ENCODE measurements at regions not wholly inside any gene's neighbourhood (a gene's known extent, or its start where the extent isn't known, plus 50 kb on each side); places are given as distances from the start of the nearest gene placed in this dataset.

GRCh38 chr5:27700526-27700925 lies 662.1 kb upstream of the CDH9 start:
- DNase-seq (ENCODE audit: missing footprints) (no peak), ATAC-seq (no peak)
- intact Hi-C loops (cut with DNase I): no loop called here

DNA sequence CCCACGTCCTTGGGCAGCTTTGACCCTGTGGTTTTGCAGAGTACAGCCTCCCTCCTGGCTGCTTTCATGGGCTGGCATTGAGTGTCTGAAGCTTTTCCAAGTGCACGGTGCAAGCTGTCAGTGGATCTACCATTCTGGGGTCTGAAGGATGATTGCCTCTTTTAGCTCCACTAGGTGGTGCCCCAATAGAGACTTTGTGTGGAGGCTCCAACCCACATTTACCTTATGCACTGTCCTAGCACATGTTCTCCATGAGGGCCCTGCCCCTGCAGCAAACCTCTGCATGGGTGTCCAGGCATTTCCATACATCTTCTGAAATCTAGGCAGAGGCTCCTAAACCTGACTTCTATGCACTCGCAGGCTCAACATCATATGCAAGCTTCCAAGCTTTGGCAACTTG lies 644.2 kb upstream of the CDH9 start:
- ATAC-seq (no peak), DNase-seq (ENCODE audit: missing footprints) (no peak)
- intact Hi-C loops (cut with DNase I): no loop called here

- ATAC-seq (no peak), DNase-seq (ENCODE audit: missing footprints) (no peak)
- intact Hi-C loops (cut with DNase I): no loop called here
Observed at GRCh38 chr5:27652505-27652904, 614.1 kb upstream of the CDH9 start.

- ATAC-seq (no peak), DNase-seq (ENCODE audit: missing footprints) (no peak)
- intact Hi-C loops (cut with DNase I): no loop called here
Observed at GRCh38 chr5:27639005-27639612, 600.7 kb upstream of the CDH9 start.

DNA sequence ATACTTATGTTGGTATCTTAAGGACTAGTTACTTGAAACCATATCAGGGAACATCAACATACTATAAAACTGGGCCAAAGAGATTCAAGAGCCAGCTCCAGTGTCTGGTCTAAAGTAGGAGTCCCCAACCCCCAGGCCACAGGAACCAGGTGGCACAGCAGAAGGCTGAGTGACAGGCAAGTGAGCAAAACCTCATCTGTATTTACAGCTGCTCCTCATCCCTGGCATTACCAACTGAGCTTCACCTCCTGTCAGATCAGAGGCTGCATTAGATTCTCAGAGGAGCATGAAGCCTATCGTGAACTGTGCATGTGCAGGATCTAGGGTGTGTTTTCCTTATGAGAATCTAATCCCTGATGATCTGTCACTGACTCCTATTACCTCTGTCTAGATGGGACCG lies 581.6 kb upstream of the CDH9 start:
- no peak for DNase-seq (ENCODE audit: missing footprints)
- ATAC-seq: no peak
- intact Hi-C loops (cut with DNase I): no loop called here

GRCh38 chr5:27612161-27612560 lies 573.8 kb upstream of the CDH9 start:
- intact Hi-C loops (cut with DNase I): no loop called here
- DNase-seq (ENCODE audit: missing footprints): no peak
- no peak for ATAC-seq

DNA sequence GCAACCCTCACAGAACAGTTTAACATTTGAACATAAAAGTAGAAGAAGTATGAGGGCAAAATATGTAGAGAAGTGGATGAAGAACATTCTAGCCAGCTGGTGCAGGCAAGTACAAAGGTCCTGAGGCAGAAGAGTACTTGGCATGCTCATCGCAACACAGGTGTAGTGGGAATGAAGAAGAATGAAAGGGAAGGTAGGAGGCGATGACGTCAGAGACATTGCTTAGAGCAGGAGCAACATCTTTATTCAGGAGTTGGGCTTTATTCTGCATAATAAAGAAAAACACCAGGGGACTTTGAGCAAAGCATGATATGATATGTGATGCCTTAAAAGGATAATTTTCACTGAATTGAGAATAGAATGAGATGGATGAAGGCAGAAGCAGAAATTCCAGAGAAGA lies 570.6 kb upstream of the CDH9 start:
- intact Hi-C loops (cut with DNase I): no loop called here
- DNase-seq (ENCODE audit: missing footprints) (no peak), ATAC-seq (no peak)

DNA sequence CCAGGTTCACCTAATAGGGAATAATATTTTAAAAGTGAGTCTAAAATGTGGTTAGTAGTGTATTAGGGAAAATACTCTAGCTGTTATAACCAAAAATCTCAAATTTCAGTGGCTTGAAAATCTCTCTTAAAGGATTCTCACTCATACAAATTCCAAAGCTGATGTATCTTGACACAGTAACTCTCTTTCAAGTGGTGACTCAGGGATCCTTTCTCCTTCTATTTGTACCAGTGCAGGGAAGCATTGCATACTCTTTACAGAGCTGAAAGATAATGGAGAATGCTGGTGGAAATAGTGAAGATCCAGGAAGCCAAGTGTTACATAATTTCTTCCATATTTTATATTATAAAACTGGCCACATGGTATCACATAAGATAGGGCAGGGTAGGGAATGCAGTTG lies 560.2 kb upstream of the CDH9 start:
- DNase-seq (ENCODE audit: missing footprints) (no peak), ATAC-seq (no peak)
- intact Hi-C loops (cut with DNase I): no loop called here

- intact Hi-C loops (cut with DNase I): no loop called here
- DNase-seq (ENCODE audit: missing footprints) (no peak), ATAC-seq (no peak)
Observed at GRCh38 chr5:27594141-27594540, 555.8 kb upstream of the CDH9 start.

- ATAC-seq: no peak
- no peak for DNase-seq (ENCODE audit: missing footprints)
- intact Hi-C loops (cut with DNase I): no loop called here
Observed at GRCh38 chr5:27592231-27592630, 553.8 kb upstream of the CDH9 start.

DNA sequence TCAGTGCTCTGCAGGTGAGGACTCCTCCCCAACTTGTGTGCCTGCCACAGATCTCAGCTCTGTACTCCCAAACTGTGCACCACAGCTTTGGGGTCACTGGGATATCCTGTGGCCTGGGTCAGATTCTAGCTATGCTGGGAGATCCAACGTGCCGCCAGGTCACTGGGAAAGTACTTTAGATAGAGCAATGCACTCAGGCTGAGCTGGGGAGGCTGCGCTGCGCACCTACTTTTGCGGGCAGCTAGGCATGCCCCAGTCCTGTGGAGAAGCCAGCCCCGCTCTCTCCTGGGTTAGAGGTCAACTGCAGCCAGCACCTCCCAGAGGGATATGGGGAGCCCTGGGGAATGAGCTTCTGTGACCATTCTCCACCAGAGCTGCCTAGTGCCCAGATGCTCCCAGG lies 552.1 kb upstream of the CDH9 start:
- DNase-seq (ENCODE audit: missing footprints): no peak
- no peak for ATAC-seq
- intact Hi-C loops (cut with DNase I): no loop called here

- DNase-seq (ENCODE audit: missing footprints): no peak
Observed at GRCh38 chr5:27578279-27578678, 539.9 kb upstream of the CDH9 start.

GRCh38 chr5:27571681-27572080 lies 533.3 kb upstream of the CDH9 start:
- intact Hi-C loops (cut with DNase I): no loop called here
- ATAC-seq (no peak), DNase-seq (ENCODE audit: missing footprints) (no peak)

More at GRCh38 chr5:27578279-27578678, 539.9 kb upstream of the CDH9 start:
- no peak for ATAC-seq
- intact Hi-C loops (cut with DNase I): no loop called here

DNA sequence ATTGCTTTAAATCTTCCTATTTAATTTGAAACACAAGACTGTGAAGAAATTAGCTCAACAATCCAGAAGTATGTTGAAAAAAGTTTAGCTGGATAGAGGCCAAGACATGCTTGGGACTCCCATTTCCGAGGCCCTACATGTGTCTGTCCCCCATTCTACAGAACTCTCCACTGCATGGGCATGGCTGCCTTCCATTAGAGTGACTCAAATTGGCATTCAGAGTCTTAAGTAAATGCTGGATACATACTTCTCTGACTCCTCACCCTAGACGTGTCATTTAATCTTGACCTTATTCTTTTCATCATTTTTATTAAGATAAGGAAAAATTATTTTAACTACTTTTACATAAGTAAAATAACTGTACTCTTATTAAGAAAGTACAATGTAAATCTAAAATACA lies 530.4 kb upstream of the CDH9 start:
- intact Hi-C loops (cut with DNase I): no loop called here
- DNase-seq (ENCODE audit: missing footprints): no peak
- no peak for ATAC-seq

GRCh38 chr5:27561408-27561807 lies 523.0 kb upstream of the CDH9 start:
- no peak for DNase-seq (ENCODE audit: missing footprints)
- no peak for ATAC-seq

DNA sequence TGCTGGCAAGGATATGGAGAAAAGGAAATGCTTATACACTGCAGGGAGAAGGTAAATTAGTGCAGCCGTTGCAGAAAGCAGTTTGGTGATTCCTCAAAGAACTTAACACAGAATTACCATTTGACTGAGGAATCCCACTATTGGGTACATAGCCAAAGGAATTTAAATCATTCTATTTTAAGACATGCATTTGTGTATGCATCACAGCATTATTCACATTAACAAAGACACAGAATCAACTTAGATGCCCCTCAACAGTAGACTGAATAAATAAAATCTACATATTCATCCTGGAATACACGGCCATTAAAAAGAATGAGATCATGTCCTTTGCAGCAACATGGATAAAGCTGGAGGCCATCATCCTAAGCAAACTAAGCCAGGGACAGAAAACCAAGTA lies 510.1 kb upstream of the CDH9 start:
- ATAC-seq: no peak
- intact Hi-C loops (cut with DNase I): no loop called here

More at GRCh38 chr5:27561408-27561807, 523.0 kb upstream of the CDH9 start:
- intact Hi-C loops (cut with DNase I): no loop called here

GRCh38 chr5:27535031-27535557 lies 496.7 kb upstream of the CDH9 start:
- DNase-seq (ENCODE audit: missing footprints) (no peak), ATAC-seq (no peak)
- intact Hi-C loops (cut with DNase I): no loop called here

More for the DNA sequence above, 510.1 kb upstream of the CDH9 start:
- DNase-seq (ENCODE audit: missing footprints): no peak

GRCh38 chr5:27532305-27532704 lies 493.9 kb upstream of the CDH9 start:
- DNase-seq (ENCODE audit: missing footprints) (no peak), ATAC-seq (no peak)
- intact Hi-C loops (cut with DNase I): no loop called here

DNA sequence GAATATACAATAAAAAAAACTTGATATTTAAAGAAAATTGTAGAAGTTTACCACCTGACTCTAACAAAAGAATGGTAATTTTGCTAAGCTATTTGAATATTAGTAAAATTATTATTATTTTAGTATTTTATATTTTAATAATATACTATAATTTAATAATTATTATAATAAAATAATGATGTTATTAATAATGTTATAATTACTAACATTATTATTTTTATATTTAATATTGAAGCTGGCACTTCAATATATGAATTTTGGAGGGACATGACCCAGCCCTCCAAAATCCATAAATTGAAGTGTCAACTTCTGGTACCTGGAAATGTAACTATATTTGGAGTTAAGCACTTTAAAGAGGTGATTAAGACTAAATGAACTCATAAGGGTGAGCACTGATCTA lies 486.1 kb upstream of the CDH9 start:
- intact Hi-C loops (cut with DNase I): no loop called here
- ATAC-seq (no peak), DNase-seq (ENCODE audit: missing footprints) (no peak)

DNA sequence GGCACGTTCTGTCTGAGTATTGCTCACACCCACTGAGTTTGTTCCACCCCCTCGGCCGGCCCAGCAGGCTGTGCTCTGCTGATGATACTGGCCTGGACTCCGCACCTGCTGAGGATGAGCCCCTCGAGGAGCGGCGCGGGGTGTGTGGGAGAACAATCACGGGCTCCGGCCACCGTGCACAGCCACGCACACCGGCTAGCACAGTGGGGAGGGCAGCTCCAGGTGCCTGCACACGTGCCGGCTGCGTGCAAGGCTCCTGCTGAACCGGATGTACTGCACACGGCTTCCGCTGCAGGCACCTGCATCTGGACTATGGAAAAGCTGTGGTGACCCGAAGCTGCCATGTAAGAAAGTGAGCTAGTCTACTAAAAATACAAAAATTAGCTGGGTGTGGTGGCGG lies 485.2 kb upstream of the CDH9 start:
- intact Hi-C loops (cut with DNase I): no loop called here
- DNase-seq (ENCODE audit: missing footprints) (no peak), ATAC-seq (no peak)

DNA sequence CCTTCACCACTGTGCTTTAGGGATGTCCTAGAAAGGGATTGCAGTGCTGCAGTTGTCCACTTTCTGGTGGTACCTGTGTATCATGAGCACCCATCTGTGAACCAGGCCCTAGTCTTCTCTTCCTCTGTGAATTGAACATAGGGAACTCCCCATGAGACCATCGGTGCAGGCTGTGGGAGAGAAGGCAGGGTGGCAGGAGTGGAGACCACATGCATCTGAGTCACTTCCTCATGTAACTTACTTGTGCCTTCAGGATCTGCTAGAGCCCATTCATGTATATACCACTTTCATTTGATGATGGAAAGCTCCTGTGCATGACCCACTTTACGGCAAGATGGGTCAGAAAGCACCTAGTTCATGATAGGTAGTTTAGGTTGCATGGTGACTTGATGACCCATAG lies 478.1 kb upstream of the CDH9 start:
- DNase-seq (ENCODE audit: missing footprints) (no peak), ATAC-seq (no peak)
- intact Hi-C loops (cut with DNase I): no loop called here

Measured in Right ventricle myocardium inferior (tissue), 1 donor.